Motor neuron (in vitro differentiated cells): ENCODE measurements at regions not wholly inside any gene's neighbourhood (a gene's known extent, or its start where the extent isn't known, plus 50 kb on each side); places are given as distances from the start of the nearest gene placed in this dataset.
A peak's percentile ranks its signal among the peaks of the same experiment; 100 is the strongest.
"Not testable (repeated sequence)": the region's sequence is repeated elsewhere in the genome, so short reads cannot be mapped to it uniquely, and the experiment has no call there.

ENCODE experiments used
- ATAC-seq, 8 experiments: fragments of 200-7000 bp; cut with Tn5 transposase; replicated peaks in 6 of 8; 2 replicates each; pipeline ENCODE4 v1.8.0; 2021; ENCODE audit warnings: mild to moderate bottlenecking in 8 of 8, moderate library complexity in 8 of 8
- H3K27ac ChIP-seq, 2 donors: fragments of 250-450 bp; sonication (Bioruptor Pico); 2 replicates each; pipeline ENCODE4 v1.9.0; 2021; ENCODE audit warnings: antibody characterized with exemption in 2 of 2, mild to moderate bottlenecking in 2 of 2, moderate library complexity in 1 of 2
- H3K4me1 ChIP-seq, 2 donors: fragments of 250-450 bp; sonication (Bioruptor Pico); replicated peaks in 1 of 2; 2 replicates each; pipeline ENCODE4 v1.6.1; 2021; ENCODE audit warnings: antibody characterized with exemption in 2 of 2, mild to moderate bottlenecking in 2 of 2, moderate library complexity in 1 of 2
- H3K4me3 ChIP-seq, 5 donors: fragments of 250-450 bp; sonication (Bioruptor Pico); 2 replicates each; pipeline ENCODE4 v1.9.0; 2021; ENCODE audit warnings: antibody characterized with exemption in 5 of 5, mild to moderate bottlenecking in 5 of 5, moderate library complexity in 4 of 5
- WGBS, 10 experiments: fragments of 450-650 bp; shearing (Covaris generic); methylation state at CpG; one replicate each; pipeline ENCODE4 v1.0.0; 2022; 5-methylcytosine and 5-hydroxymethylcytosine counted together
- in situ Hi-C, 9 experiments: fragments of 400-800 bp; cut with MboI; loops; one replicate each; pipeline ENCODE4 v1.15.0; 2021; ENCODE audit warnings: low sequenced_read_pairs in 9 of 9, low pct_unique_long_range_greater_than_20kb in 2 of 9; ENCODE audit not compliant: unreplicated experiment in 9 of 9

DNA sequence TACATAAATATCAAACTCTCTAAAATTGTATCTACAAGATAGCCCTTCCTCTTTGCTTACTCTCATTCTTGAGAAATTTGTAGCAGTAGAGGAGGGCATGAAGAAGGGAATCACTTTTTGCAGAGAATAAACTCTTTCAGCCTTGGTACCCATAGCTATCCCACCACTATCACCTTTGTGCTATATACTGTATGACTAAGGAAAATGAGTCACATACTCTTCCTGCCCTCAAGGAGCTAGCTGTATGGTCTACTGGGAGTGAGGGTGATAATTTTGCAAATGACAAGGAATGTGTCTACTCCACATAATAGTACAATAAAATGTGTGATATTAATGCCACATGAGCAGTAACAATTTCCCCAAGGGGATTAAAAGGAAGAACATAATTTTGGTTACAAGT is 184.6 kb upstream of the WSB1 start:
- Histone ChIP-seq H3K4me3 (no peak overlapping the region), H3K4me1 (no peaks in the 10 kb centered on the region), H3K27ac (no peak overlapping the region)
- no peak for ATAC-seq
- in situ Hi-C loops, result no loop called here

DNA sequence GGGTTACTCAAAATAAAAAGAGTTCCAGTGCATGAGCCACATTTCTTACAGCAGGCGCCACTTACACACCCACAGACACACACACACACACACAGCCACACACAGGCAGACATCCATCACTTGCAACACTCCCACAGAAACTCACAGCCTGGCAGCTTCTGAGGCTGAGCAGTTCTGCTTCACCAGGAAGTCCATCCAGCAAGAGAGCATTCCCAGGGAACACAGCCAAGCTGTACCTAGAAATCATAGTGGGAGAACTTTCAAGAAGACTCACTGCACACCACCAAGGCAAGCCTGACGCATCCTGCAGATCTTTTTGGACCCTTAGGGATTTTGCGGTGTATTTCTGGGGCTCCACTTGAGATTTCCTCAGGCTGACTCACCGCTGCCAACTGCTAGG is 140.9 kb upstream of the WSB1 start:
- no peak for ATAC-seq
- 29 to 88% (median 64%) methylated on average over 1 to 4 of the region's 4 CpGs; no CpG with 5 or more reads in 4 of the 10 experiments for WGBS, 10 experiments
- in situ Hi-C loops, result loop anchor here in 1 of 9 experiments (25.0 kb wide), 1 partner anchor 91 kb away; no protein-coding TSS in a partner anchor

DNA sequence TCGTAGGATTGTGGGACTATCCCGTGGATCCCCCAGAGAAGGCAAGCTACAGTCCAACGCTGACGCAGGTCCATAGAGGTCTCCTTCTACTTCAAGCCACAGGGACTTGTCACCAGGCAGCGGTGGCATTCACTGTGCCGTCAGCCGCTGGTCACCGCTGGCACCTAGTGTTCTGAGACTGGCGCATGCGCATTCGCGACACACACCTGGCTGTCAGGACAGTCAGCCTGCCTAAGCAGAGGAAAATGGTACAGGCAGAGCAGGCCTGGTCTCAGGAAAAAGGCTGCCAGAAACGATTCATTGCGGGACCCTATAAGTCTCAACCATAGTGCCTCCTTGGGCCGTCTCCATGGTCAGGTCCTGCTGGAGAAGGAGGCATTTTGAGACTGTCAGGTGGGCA is 138.0 kb upstream of the WSB1 start:
- Histone ChIP-seq H3K27ac (no peak overlapping the region), H3K4me1 (no peaks in the 10 kb centered on the region), H3K4me3 (no peak overlapping the region)
- WGBS, 10 experiments, result 18 to 90% (median 61%) methylated on average over 1 to 12 of the region's 15 CpGs; no CpG with 5 or more reads in 2 of the 10 experiments
- in situ Hi-C loops, result loop anchor here in 1 of 9 experiments (25.0 kb wide), 1 partner anchor 94 kb away; no protein-coding TSS in a partner anchor
- no peak for ATAC-seq

More for the DNA sequence above, 140.9 kb upstream of the WSB1 start:
- Histone ChIP-seq H3K4me1 (no peaks in the 10 kb centered on the region), H3K27ac (no peak overlapping the region), H3K4me3 (no peak overlapping the region)

DNA sequence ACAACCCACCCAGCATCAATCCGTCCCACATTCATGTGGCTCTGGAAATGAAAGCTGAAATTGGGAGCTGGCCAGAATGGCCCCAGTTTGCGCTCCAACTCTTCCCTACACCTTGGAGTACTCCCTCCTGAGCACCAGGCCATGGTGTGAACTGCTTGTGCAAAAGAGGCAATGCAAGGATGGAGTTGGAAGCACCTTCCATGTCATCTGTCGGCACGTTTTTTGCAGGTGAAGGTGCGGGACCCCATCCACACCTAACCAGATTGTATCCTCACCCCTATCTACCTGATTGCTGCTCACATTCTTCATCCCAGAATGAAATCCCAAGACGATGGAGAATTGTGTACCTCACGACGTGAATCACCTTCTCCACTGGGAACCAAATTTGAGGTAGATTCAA is 136.6 kb upstream of the WSB1 start:
- no peaks in the 10 kb centered on the region for H3K4me1 ChIP-seq
- no peak overlapping the region for H3K4me3 ChIP-seq
- in situ Hi-C loops, result loop anchor here in 1 of 9 experiments (25.0 kb wide), 1 partner anchor 95 kb away; no protein-coding TSS in a partner anchor
- H3K27ac ChIP-seq, result no peak overlapping the region
- WGBS, 10 experiments, result 0 to 71% (median 61%) methylated on average over 1 to 4 of the region's 8 CpGs; no CpG with 5 or more reads in 6 of the 10 experiments
- no peak for ATAC-seq

DNA sequence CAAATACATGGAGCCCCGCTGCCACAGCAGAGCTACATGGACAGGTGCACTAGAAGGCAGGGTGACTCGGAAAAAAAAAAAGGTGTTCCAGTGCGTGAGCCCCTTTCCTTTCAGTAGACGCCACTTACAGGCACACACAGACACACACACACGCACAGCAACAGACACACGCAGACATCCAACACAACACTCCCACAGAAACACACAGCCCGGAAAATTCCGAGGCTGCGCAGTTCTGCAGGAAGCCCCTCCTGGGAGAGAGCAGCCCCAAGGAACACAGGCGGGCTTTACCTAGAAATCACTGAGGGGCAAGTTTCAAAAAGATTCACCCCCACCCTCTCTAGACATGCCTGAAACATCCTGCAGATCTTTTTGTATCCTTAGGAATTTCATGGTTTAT is 136.0 kb upstream of the WSB1 start:
- in situ Hi-C loops, result loop anchor here in 1 of 9 experiments (25.0 kb wide), 1 partner anchor 96 kb away; no protein-coding TSS in a partner anchor
- Histone ChIP-seq H3K4me1 (no peaks in the 10 kb centered on the region), H3K4me3 (no peak overlapping the region), H3K27ac (no peak overlapping the region)
- ATAC-seq, result no peak
- WGBS, 10 experiments, result 40 to 100% (median 67%) methylated on average over 1 to 5 of the region's 10 CpGs; no CpG with 5 or more reads in 5 of the 10 experiments

DNA sequence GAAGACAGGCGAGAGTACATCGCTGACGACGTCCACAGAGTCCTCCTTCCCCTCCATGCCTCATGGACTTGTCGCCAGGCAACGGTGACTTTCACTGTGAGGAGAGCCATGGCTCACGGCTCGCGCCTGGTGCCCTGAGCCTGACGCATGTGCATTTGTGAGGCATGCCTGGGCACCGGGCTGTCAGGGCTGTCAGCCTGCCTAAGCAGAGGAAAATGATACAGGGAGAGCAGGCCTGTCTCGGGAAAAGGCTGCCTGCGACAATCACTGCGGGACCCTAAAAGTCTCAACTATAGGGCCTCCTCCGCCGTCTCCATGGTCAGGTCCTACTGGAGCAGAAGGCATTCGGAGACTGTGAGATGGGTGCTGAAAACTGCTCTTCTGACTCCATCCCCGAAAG is 135.5 kb upstream of the WSB1 start:
- Histone ChIP-seq H3K4me3 (no peak overlapping the region), H3K4me1 (no peaks in the 10 kb centered on the region), H3K27ac (no peak overlapping the region)
- peak in 2 of 8 experiments; percentile 24 to 83 for ATAC-seq
- in situ Hi-C loops, result loop anchor here in 1 of 9 experiments (25.0 kb wide), 1 partner anchor 96 kb away; no protein-coding TSS in a partner anchor
- whole genome bisulfite sequencing, 10 experiments, result 18 to 86% (median 72%) methylated on average over 1 to 8 of the region's 18 CpGs; no CpG with 5 or more reads in 2 of the 10 experiments

DNA sequence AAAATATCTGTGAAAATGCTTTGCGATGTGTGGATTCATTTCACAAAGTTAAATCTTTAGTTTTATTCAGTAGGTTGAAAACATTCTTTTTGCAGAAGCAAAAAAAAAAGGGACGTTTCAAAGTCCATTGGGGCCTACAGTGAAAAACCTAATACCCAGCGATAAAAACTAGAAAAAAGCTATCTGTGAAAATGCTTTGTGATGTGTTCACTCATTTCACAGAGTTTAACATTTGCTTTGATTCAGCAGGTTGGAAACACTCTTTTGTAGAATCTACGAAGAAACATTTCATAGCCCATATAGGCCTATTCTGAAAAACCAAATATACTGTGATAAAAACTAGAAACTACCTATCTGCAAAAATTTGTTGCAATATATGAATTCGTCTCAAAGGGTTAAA is 113.6 kb upstream of the WSB1 start:
- 60 to 78% (median 71%) methylated on average over 3 to 5 of the region's 5 CpGs for WGBS, 10 experiments
- Histone ChIP-seq H3K4me3 (no peak overlapping the region), H3K27ac (no peak overlapping the region), H3K4me1 (no peaks in the 10 kb centered on the region)
- ATAC-seq, result no peak
- in situ Hi-C loops, result no loop called here

DNA sequence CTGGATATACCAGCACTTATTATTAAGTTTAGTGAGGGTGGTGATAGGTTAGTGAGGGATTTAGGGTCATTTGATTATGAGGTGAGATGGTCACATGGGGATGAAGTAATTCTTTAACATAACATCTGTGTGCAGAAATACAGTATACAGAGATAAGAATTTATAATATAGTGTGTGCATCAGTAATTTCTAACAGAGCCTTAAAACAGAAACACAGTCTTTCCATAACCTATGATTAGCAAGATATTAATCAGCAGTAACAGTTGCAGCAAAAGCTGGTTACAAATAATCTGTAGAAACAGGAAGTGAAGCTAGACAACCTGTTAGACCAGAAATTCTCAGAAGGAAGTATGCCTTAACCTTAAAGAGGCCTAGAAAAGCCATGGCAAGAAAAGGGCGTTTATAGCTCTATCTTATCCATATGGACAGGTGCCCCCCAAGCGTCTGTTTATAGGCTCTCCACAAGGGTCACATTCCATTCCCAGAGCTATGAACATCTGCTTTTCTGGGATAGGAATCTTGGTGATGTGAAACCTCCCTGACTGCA is 112.5 kb upstream of the WSB1 start:
- ATAC-seq, H3K27ac ChIP-seq, H3K4me1 ChIP-seq, in situ Hi-C loops, H3K4me3 ChIP-seq: not testable (repeated sequence)
- WGBS, 10 experiments, result 25 to 41% (median 37%) methylated on average over 1 to 2 of the region's 2 CpGs; no CpG with 5 or more reads in 6 of the 10 experiments

DNA sequence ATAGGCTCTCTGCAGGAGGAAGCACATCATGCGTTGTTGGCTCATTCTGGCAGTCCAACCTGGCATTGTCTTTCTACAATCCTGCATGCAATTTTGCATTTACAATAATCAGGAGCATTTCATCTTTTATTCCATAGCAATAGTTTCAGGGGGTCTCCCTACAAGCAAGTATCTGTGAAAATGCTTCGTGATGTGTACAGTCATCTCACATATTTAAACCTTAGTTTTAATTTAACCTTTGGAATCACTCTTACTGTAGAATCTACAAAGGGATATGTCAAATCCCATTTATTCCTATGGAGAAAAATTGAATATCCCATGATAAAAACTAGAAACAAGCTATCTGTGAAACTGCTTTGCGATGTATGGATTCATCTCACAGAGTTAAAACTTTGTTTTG is 112.0 kb upstream of the WSB1 start:
- H3K27ac ChIP-seq, result no peak overlapping the region
- H3K4me1 ChIP-seq, result no peaks in the 10 kb centered on the region
- no peak overlapping the region for H3K4me3 ChIP-seq
- in situ Hi-C loops, result no loop called here
- WGBS, 10 experiments, result 60 to 100% (median 83%) methylated on average over 1 to 3 of the region's 3 CpGs; no CpG with 5 or more reads in 1 of the 10 experiments
- no peak for ATAC-seq

DNA sequence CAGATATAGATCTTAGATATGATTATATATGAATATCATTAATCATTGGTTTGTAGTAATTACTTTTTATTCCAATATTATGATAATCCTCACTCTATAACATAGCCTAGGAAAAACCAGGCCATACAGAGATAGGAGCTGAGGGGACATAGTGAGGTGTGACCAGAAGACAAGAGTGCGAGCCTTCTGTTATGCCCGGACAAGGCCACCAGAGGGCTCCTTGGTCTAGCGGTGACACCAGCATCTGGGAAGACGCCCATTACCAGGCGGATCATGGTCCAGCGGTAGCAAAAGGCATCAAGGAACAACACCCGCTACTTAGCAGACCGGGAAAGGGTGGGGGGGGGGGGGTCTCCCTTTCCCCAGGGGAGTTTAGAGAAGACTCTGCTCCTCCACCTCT is 96.4 kb upstream of the WSB1 start:
- ATAC-seq, H3K4me3 ChIP-seq, in situ Hi-C loops, H3K27ac ChIP-seq, H3K4me1 ChIP-seq: not testable (repeated sequence)
- 60% methylated on average over 2 of the region's 8 CpGs; no CpG with 5 or more reads in 9 of the 10 experiments for WGBS, 10 experiments

DNA sequence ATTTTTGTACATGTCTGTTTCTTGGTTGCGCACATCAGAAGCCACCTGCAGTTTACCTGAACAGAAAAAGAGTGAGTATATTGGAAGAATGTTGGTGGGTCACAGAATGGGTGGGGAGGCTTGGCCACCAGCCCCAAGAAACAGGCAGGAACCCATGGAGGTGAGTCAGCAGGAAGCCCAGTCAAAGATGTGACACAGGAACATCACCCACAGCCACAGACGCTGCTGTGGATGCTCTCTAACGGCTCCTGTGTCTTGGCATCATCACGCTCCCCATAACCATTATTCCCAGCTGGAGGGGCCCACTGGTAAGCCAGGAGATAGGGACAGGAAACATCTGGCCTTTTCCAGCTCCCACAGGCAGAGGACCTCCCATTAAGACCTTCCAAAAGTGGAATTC is 94.0 kb upstream of the WSB1 start:
- no peaks in the 10 kb centered on the region for H3K4me1 ChIP-seq
- no peak overlapping the region for H3K4me3 ChIP-seq
- no peak overlapping the region for H3K27ac ChIP-seq
- no peak for ATAC-seq
- in situ Hi-C loops, result no loop called here
- 50 to 100% (median 77%) methylated on average over 1 to 4 of the region's 4 CpGs; no CpG with 5 or more reads in 3 of the 10 experiments for WGBS, 10 experiments

DNA sequence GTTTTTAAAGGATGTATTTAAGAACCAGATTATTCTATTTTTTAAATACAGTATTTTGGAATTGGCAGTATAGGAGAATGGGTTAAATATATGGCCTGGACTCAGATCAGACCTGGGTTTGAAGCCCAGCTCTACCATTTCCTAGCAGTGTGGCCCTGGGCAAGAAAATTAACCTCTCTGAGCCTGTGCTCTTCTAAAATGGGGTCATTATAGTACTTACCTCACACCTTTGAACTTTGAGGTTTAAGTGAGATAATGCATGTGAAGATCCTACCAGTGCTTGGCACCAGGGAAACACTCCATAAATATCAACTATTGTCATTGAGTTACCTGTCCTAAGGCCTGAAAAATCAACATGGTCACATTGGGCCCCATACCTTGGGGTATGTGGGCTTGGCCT is 93.4 kb upstream of the WSB1 start:
- in situ Hi-C loops, result no loop called here
- no peak for ATAC-seq
- no peak overlapping the region for H3K27ac ChIP-seq
- H3K4me3 ChIP-seq, result no peak overlapping the region
- no peaks in the 10 kb centered on the region for H3K4me1 ChIP-seq

DNA sequence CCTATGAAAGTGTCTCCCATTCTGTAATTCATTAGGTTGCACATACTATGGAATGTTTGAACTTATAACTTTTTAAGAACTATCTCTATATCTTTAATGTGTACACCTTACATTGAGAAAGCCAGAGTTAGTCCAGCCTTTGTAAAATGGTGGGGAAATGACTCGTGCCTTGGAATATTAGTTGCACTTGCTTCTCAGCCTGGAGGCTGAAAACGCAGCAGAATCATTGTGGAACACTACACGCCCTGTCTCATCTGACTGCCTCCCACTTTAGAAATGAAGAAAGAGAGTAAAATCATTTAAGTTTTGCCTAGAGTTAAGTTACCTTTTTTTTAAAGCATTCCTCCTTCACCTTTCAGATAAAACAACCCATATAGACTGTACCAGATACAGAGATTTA is 90.7 kb upstream of the WSB1 start:
- Histone ChIP-seq H3K27ac (no peak overlapping the region), H3K4me3 (no peak overlapping the region), H3K4me1 (no peaks in the 10 kb centered on the region)
- in situ Hi-C loops, result no loop called here
- ATAC-seq, result peak in 2 of 8 experiments; percentile 18 to 20
- 0 to 76% (median 40%) methylated on average over 1 to 3 of the region's 3 CpGs; no CpG with 5 or more reads in 1 of the 10 experiments for WGBS, 10 experiments

DNA sequence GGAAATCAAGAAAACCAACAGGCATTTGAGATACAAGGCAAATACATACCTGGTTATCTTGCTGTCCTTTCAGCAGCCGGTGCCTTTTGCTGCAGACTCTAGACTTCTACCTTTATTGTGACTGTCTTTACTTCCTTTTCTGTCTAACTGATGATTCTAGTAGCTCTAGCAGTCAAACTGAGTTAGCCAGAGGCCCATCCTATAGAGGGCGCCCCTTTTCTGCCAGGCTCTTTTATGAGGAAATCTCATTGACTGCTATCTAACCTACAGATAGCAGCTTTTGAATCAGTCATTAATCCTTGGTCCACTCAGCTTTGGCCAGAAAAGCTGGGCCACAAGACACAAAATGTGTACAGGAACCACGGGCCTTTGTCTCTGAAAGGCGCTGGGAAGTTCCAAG is 87.5 kb upstream of the WSB1 start:
- in situ Hi-C loops, result no loop called here
- 24 to 100% (median 76%) methylated on average over 1 to 4 of the region's 4 CpGs; no CpG with 5 or more reads in 3 of the 10 experiments for WGBS, 10 experiments

More for the DNA sequence above, 87.5 kb upstream of the WSB1 start:
- H3K4me3 ChIP-seq, result no peak overlapping the region
- ATAC-seq, result peak in 1 of 8 experiments; percentile 13
- H3K27ac ChIP-seq, result no peak overlapping the region
- H3K4me1 ChIP-seq, result no peaks in the 10 kb centered on the region
